ENCODE measurements at regions not wholly inside any gene's neighbourhood (a gene's known extent, or its start where the extent isn't known, plus 50 kb on each side); places are given as distances from the start of the nearest gene placed in this dataset.

GRCh38 chr2:196399722-196400691 is 228.6 kb upstream of the STK17B start:
- TF ChIP-seq, protein P1, sequence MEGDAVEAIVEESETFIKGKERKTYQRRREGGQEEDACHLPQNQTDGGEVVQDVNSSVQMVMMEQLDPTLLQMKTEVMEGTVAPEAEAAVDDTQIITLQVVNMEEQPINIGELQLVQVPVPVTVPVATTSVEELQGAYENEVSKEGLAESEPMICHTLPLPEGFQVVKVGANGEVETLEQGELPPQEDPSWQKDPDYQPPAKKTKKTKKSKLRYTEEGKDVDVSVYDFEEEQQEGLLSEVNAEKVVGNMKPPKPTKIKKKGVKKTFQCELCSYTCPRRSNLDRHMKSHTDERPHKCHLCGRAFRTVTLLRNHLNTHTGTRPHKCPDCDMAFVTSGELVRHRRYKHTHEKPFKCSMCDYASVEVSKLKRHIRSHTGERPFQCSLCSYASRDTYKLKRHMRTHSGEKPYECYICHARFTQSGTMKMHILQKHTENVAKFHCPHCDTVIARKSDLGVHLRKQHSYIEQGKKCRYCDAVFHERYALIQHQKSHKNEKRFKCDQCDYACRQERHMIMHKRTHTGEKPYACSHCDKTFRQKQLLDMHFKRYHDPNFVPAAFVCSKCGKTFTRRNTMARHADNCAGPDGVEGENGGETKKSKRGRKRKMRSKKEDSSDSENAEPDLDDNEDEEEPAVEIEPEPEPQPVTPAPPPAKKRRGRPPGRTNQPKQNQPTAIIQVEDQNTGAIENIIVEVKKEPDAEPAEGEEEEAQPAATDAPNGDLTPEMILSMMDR (IDR thresholded peaks at IDR 0.05; ENCODE audit: insufficient read depth, low read depth, low read length) = no peak
- TF ChIP-seq EZH2 (IDR thresholded peaks at IDR 0.05; ENCODE audit: insufficient read depth, low read length) = no peak
